GM23338 (cell line): ENCODE measurements at regions not wholly inside any gene's neighbourhood (a gene's known extent, or its start where the extent isn't known, plus 50 kb on each side); places are given as distances from the start of the nearest gene placed in this dataset.

Source experiments
- CTCF ChIP-seq, 2 experiments: fragments of 200-600 bp in 1 of 2; sonication (generic) in 1 of 2; conservative IDR thresholded peaks; 2 replicates each; pipeline versions ENCODE4 v1.5.1 to v1.6.1; 2016 to 2017; ENCODE audit warnings: antibody characterized with exemption in 2 of 2, low read depth in 2 of 2, mild to moderate bottlenecking in 2 of 2, moderate library complexity in 1 of 2
- EZH2 ChIP-seq: fragments of 200-600 bp; sonication (generic); IDR thresholded peaks from one replicate; pipeline ENCODE4 v1.8.0; 2017; ENCODE audit warnings: antibody characterized with exemption, mild to moderate bottlenecking, low read depth; ENCODE audit not compliant: unreplicated experiment
- JUNB ChIP-seq: IDR thresholded peaks from one replicate; pipeline ENCODE4 v1.6.1; 2016; ENCODE audit warnings: antibody characterized with exemption; ENCODE audit not compliant: unreplicated experiment
- REST ChIP-seq: IDR thresholded peaks from one replicate; pipeline ENCODE4 v1.6.1; 2018; ENCODE audit warnings: antibody characterized with exemption; ENCODE audit not compliant: unreplicated experiment
- ZNF114 ChIP-seq: fragments of 250-450 bp; sonication (Bioruptor Pico); IDR thresholded peaks from 2 replicates; pipeline ENCODE4 v1.5.0; 2020; ENCODE audit warnings: mild to moderate bottlenecking, moderate library complexity

- TF ChIP-seq REST (no peak), CTCF (conservative IDR thresholded peaks at IDR 0.05; ENCODE audit: low read depth in 2 of 2) (no peak), ZNF114 (CRISPR knock-in tag) (no peak), JUNB (no peak), EZH2 (no peak)
These were observed 497.3 kb upstream of the FRG1 start for GRCh38 chr4:189443341-189443740.
